ENCODE measurements at regions not wholly inside any gene's neighbourhood (a gene's known extent, or its start where the extent isn't known, plus 50 kb on each side); places are given as distances from the start of the nearest gene placed in this dataset.

DNA sequence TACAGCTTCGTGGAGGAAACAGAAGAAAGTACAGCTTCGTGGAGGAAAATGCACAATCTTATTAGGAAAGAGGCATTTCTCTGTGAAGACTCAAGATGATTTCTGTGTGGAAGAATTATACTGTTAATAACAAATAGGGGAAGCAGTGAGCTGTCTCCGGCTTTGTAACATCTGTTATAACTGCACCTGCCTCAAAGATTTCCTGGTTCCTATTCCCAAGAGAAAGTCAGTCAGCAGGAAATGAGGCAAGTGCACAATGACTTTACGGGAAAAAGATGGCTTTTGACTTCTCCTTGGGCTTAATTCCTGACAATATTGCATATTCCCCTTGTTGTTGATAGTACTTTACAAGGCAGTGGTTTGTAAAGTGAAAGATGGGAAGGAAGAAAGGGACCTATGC, 538.5 kb downstream of the BMP2 start:
- Histone ChIP-seq H3K4me2 (ENCODE audit: control insufficient read depth, extremely low read depth, insufficient read depth, low read depth, low read length) (no peak overlapping the region), H4K20me1 (ENCODE audit: control insufficient read depth, extremely low read depth, insufficient read depth, low read length) (no peaks in the 10 kb centered on the region), H3K9ac (ENCODE audit: control insufficient read depth, extremely low read depth, insufficient read depth, low read length) (no peak overlapping the region), H3K27me3 (ENCODE audit: control insufficient read depth, extremely low read depth, insufficient read depth, low read length) (no peaks in the 10 kb centered on the region), H3K4me3 (ENCODE audit: control insufficient read depth in 2 of 3, extremely low read depth in 1 of 3, insufficient read depth in 2 of 3, low read depth in 1 of 3, low read length in 3 of 3) (no peak overlapping the region), H2AFZ (ENCODE audit: control insufficient read depth, low read length) (no peak overlapping the region), H3K27ac (ENCODE audit: control insufficient read depth, insufficient read depth, low read length) (no peak overlapping the region), H3K9me1 (ENCODE audit: control insufficient read depth, extremely low read depth, insufficient read depth, low read length) (no peaks in the 10 kb centered on the region), H3K4me1 (ENCODE audit: control insufficient read depth, extremely low read depth, insufficient read depth, low read length) (peaks cover 8% of the 10 kb centered on the region), H3K9me3 (ENCODE audit: control insufficient read depth, low read depth, low read length) (no peaks in the 10 kb centered on the region), H3K79me2 (ENCODE audit: control insufficient read depth, insufficient read depth, low read length) (no peaks in the 10 kb centered on the region), H3K36me3 (ENCODE audit: control insufficient read depth in 2 of 2, extremely low read depth in 1 of 2, insufficient read depth in 2 of 2, low read length in 2 of 2) (no peaks in the 10 kb centered on the region)
- DNase-seq (ENCODE audit: low read depth, low spot score) (no peak), FAIRE-seq (no peak)
- dilution Hi-C loops (cut with MboI; ENCODE audit: extremely low pct_ligation_motif_present, low sequenced_read_pairs) = no loop called here
- TF ChIP-seq, protein P1, sequence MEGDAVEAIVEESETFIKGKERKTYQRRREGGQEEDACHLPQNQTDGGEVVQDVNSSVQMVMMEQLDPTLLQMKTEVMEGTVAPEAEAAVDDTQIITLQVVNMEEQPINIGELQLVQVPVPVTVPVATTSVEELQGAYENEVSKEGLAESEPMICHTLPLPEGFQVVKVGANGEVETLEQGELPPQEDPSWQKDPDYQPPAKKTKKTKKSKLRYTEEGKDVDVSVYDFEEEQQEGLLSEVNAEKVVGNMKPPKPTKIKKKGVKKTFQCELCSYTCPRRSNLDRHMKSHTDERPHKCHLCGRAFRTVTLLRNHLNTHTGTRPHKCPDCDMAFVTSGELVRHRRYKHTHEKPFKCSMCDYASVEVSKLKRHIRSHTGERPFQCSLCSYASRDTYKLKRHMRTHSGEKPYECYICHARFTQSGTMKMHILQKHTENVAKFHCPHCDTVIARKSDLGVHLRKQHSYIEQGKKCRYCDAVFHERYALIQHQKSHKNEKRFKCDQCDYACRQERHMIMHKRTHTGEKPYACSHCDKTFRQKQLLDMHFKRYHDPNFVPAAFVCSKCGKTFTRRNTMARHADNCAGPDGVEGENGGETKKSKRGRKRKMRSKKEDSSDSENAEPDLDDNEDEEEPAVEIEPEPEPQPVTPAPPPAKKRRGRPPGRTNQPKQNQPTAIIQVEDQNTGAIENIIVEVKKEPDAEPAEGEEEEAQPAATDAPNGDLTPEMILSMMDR (optimal IDR thresholded peaks at IDR 0.05 in 1 of 3, IDR thresholded peaks at IDR 0.05 in 1 of 3, conservative IDR thresholded peaks at IDR 0.05 in 1 of 3; ENCODE audit: extremely low read depth in 1 of 3, insufficient read depth in 2 of 3, low read length in 3 of 3) = no peak
- no peak for TF ChIP-seq EZH2 (IDR thresholded peaks at IDR 0.05; ENCODE audit: low read length)

DNA sequence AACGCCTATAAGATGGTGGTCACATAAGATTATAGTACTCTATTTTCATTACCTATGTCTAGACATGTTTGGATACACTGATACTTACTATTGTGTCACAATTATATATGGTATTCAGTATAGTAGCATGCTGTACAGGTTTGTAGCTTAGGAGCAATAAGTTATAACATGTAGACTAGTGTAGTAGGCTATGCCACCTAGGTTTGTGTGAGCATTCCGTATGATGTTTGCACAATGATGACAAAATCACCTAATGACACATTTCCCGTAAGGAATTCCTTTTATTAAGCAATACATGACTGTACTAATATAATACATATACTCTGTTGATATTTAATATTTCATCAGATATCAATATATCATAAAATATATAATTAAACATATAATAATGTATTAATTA, 540.7 kb downstream of the BMP2 start:
- H3K36me3 ChIP-seq (ENCODE audit: control insufficient read depth in 2 of 2, extremely low read depth in 1 of 2, insufficient read depth in 2 of 2, low read length in 2 of 2) = no peaks in the 10 kb centered on the region
- dilution Hi-C loops (cut with MboI; ENCODE audit: extremely low pct_ligation_motif_present, low sequenced_read_pairs) = no loop called here
- no peaks in the 10 kb centered on the region for H3K4me1 ChIP-seq (ENCODE audit: control insufficient read depth, extremely low read depth, insufficient read depth, low read length)
- H3K4me3 ChIP-seq (ENCODE audit: control insufficient read depth in 2 of 3, extremely low read depth in 1 of 3, insufficient read depth in 2 of 3, low read depth in 1 of 3, low read length in 3 of 3) = no peak overlapping the region
- H3K27me3 ChIP-seq (ENCODE audit: control insufficient read depth, extremely low read depth, insufficient read depth, low read length) = no peaks in the 10 kb centered on the region
- H3K9me3 ChIP-seq (ENCODE audit: control insufficient read depth, low read depth, low read length) = no peaks in the 10 kb centered on the region
- no peaks in the 10 kb centered on the region for H4K20me1 ChIP-seq (ENCODE audit: control insufficient read depth, extremely low read depth, insufficient read depth, low read length)
- no peak overlapping the region for H3K4me2 ChIP-seq (ENCODE audit: control insufficient read depth, extremely low read depth, insufficient read depth, low read depth, low read length)
- H2AFZ ChIP-seq (ENCODE audit: control insufficient read depth, low read length) = no peak overlapping the region
- no peak for FAIRE-seq
- no peaks in the 10 kb centered on the region for H3K79me2 ChIP-seq (ENCODE audit: control insufficient read depth, insufficient read depth, low read length)
- H3K9ac ChIP-seq (ENCODE audit: control insufficient read depth, extremely low read depth, insufficient read depth, low read length) = no peak overlapping the region
- H3K27ac ChIP-seq (ENCODE audit: control insufficient read depth, insufficient read depth, low read length) = no peak overlapping the region
- DNase-seq (ENCODE audit: low read depth, low spot score) = no peak
- no peaks in the 10 kb centered on the region for H3K9me1 ChIP-seq (ENCODE audit: control insufficient read depth, extremely low read depth, insufficient read depth, low read length)
- TF ChIP-seq EZH2 (IDR thresholded peaks at IDR 0.05; ENCODE audit: low read length) = no peak
- TF ChIP-seq, protein P1 (optimal IDR thresholded peaks at IDR 0.05 in 1 of 3, IDR thresholded peaks at IDR 0.05 in 1 of 3, conservative IDR thresholded peaks at IDR 0.05 in 1 of 3; ENCODE audit: extremely low read depth in 1 of 3, insufficient read depth in 2 of 3, low read length in 3 of 3) = no peak

Measured in keratinocyte (primary cell).